Panc1 (cell line): ENCODE measurements at regions not wholly inside any gene's neighbourhood (a gene's known extent, or its start where the extent isn't known, plus 50 kb on each side); places are given as distances from the start of the nearest gene placed in this dataset.
"Not testable (repeated sequence)": the region's sequence is repeated elsewhere in the genome, so short reads cannot be mapped to it uniquely, and the experiment has no call there.

ENCODE experiments used
- ATAC-seq: fragments of 200-7000 bp; cut with Tn5 transposase; 2 replicates; pipeline ENCODE4 v1.9.1; 2020; ENCODE audit warnings: mild to moderate bottlenecking, moderate library complexity
- BruUV-seq: library from RNA; stranded (reverse); fragments of 400-500 nt; replicated peaks from 2 replicates; lab custom pipeline; 2021; lab: Mats Ljungman, UMichigan
- CTCF ChIA-PET: fragments of 300-600 bp; sonication (Branson Sonifier 250); formaldehyde crosslinking; loops from one replicate; lab custom pipeline; 2022; ENCODE audit warnings: antibody characterized with exemption; lab: Charles Lee
- POLR2A ChIA-PET: fragments of 300-600 bp; sonication (Branson Sonifier 250); formaldehyde crosslinking; loops from one replicate; lab custom pipeline; 2022; ENCODE audit warnings: antibody characterized with exemption; lab: Charles Lee
- DNase-seq: peaks from one replicate; pipeline ENCODE4 v3.0.0-alpha.2; 2010; ENCODE audit warnings: low read depth, low spot score
- H3K27ac ChIP-seq: 2 replicates; pipeline ENCODE4 v1.5.1; 2011; ENCODE audit warnings: mild to moderate bottlenecking, low read length, inconsistent platforms
- H3K27me3 ChIP-seq: fragments of 200-500 bp; sonication (Bioruptor generic); 2 replicates; pipeline ENCODE4 v1.6.0; 2014; ENCODE audit warnings: low read length, inconsistent platforms; ENCODE audit not compliant: control insufficient read depth, insufficient read depth
- H3K36me3 ChIP-seq: fragments of 200-500 bp; sonication (Bioruptor generic); 2 replicates; pipeline ENCODE4 v1.5.1; 2014; ENCODE audit warnings: inconsistent platforms, mild to moderate bottlenecking, low read length, moderate library complexity; ENCODE audit not compliant: control insufficient read depth, insufficient read depth
- H3K4me1 ChIP-seq: 2 replicates; pipeline ENCODE4 v1.5.1; 2011; ENCODE audit warnings: inconsistent platforms, mild to moderate bottlenecking, low read length, moderate library complexity; ENCODE audit not compliant: control insufficient read depth, insufficient read depth
- H3K4me3 ChIP-seq, 2 experiments: 2 replicates each; pipeline ENCODE4 v1.5.1; 2011 to 2012; ENCODE audit warnings: low read depth in 2 of 2, low read length in 2 of 2, mild to moderate bottlenecking in 2 of 2, inconsistent platforms in 1 of 2, moderate library complexity in 1 of 2
- H3K9me3 ChIP-seq: fragments of 200-500 bp; sonication (Bioruptor generic); 2 replicates; pipeline ENCODE4 v1.5.1; 2014; ENCODE audit warnings: low read depth, mild to moderate bottlenecking, inconsistent platforms, low read length, moderate library complexity; ENCODE audit not compliant: control insufficient read depth, insufficient read depth
- POLR2AphosphoS5 ChIP-seq: IDR thresholded peaks from 2 replicates; pipeline ENCODE4 v1.6.1; 2012; ENCODE audit warnings: mild to moderate bottlenecking, low read depth, low read length, moderate library complexity
- REST ChIP-seq, 2 experiments: IDR thresholded peaks; 2 replicates each; pipeline ENCODE4 v1.6.1; 2011 to 2012; ENCODE audit warnings: low read depth in 2 of 2, control low read depth in 1 of 2, low read length in 1 of 2, mild to moderate bottlenecking in 1 of 2, moderate library complexity in 1 of 2; ENCODE audit not compliant: insufficient read depth in 1 of 2
- SIN3A ChIP-seq: IDR thresholded peaks from 2 replicates; pipeline ENCODE4 v1.6.1; 2012; ENCODE audit warnings: low read depth, mild to moderate bottlenecking, low read length, moderate library complexity, borderline replicate concordance; ENCODE audit not compliant: insufficient read depth
- TCF7L2 ChIP-seq: IDR thresholded peaks from 2 replicates; pipeline ENCODE4 v1.6.1; 2011; ENCODE audit warnings: mild to moderate bottlenecking, low read depth, low read length, inconsistent platforms
- in situ Hi-C: cut with HindIII; loops from 2 replicates; pipeline ENCODE4 v1.10.0; 2016; ENCODE audit warnings: low sequenced_read_pairs, low pct_unique_long_range_greater_than_20kb
- intact Hi-C: fragments of 100-400 bp; cut with micrococcal nuclease; formaldehyde crosslinking; loops from one replicate; pipeline ENCODE4 v1.10.0; 2022; ENCODE audit not compliant: unreplicated experiment
- TF ChIP-seq, protein P1 (sequence below): fragments of 450-650 bp; IDR thresholded peaks from 2 replicates; pipeline ENCODE4 v1.5.1; 2017; ENCODE audit warnings: mild to moderate bottlenecking

GRCh38 chr4:71110499-71110898, 117.0 kb downstream of the DCK start:
- DNase-seq, result no peak
- no peaks in the 10 kb centered on the region for H3K9me3 ChIP-seq
- CTCF ChIA-PET, result no interaction called here
- POLR2A ChIA-PET, result no interaction called here
- TF ChIP-seq REST (IDR thresholded peaks at IDR 0.05; ENCODE audit: insufficient read depth in 1 of 2, low read depth in 2 of 2, low read length in 1 of 2) (no peak), SIN3A (no peak), TCF7L2 (no peak), POLR2AphosphoS5 (no peak)
- TF ChIP-seq, protein P1, sequence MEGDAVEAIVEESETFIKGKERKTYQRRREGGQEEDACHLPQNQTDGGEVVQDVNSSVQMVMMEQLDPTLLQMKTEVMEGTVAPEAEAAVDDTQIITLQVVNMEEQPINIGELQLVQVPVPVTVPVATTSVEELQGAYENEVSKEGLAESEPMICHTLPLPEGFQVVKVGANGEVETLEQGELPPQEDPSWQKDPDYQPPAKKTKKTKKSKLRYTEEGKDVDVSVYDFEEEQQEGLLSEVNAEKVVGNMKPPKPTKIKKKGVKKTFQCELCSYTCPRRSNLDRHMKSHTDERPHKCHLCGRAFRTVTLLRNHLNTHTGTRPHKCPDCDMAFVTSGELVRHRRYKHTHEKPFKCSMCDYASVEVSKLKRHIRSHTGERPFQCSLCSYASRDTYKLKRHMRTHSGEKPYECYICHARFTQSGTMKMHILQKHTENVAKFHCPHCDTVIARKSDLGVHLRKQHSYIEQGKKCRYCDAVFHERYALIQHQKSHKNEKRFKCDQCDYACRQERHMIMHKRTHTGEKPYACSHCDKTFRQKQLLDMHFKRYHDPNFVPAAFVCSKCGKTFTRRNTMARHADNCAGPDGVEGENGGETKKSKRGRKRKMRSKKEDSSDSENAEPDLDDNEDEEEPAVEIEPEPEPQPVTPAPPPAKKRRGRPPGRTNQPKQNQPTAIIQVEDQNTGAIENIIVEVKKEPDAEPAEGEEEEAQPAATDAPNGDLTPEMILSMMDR, result no peak
- H3K4me1 ChIP-seq, result no peaks in the 10 kb centered on the region
- no TSS peak for BruUV-seq
- H3K36me3 ChIP-seq, result no peaks in the 10 kb centered on the region
- no peak overlapping the region for H3K4me3 ChIP-seq
- no peak for ATAC-seq
- in situ Hi-C loops (no loop called here), intact Hi-C loops (no loop called here)
- no peak overlapping the region for H3K27ac ChIP-seq
- H3K27me3 ChIP-seq, result no peaks in the 10 kb centered on the region

DNA sequence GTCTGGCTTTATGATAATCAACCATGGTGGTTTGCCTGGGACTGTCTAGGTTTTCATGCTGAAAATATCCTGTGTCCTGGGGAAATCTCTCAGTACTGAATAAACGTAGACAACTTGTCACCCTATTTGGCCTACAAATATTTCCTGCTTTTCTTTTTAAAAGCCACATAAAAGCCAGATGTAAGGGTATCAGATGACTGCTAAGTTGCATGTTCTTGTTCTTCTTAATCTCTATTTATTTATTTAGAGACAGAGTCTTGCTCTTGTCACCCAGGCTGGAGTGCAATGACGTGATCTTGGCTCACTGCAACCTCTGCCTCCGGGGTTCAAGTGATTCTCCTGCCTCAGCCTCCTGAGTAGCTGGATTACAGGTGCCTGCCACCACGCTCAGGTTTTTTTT, 117.7 kb downstream of the DCK start:
- intact Hi-C loops, H3K4me1 ChIP-seq, CTCF ChIA-PET, DNase-seq, H3K27ac ChIP-seq, BruUV-seq, H3K9me3 ChIP-seq, H3K36me3 ChIP-seq, H3K4me3 ChIP-seq, POLR2A ChIA-PET, H3K27me3 ChIP-seq, in situ Hi-C loops, ATAC-seq: not testable (repeated sequence)

DNA sequence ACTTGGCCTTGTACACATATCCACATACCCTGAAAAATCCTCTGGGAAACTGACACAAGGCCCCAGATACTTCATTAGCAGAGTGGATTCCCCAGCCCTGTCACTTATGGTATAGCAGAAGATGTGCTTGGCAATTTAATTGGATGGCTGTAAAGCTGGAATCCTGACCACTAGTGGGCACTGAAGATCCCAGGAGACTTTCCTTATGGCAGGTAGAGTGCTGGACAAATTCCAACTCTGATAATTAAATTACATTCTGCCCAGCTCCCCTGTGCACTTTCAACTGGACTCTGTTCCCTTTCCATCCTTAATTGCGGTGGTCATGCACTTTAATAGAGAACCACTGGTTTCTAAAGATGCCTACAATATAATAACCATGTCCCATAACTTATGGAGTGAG, 119.8 kb downstream of the DCK start:
- CTCF ChIA-PET, result no interaction called here
- in situ Hi-C loops, result no loop called here
- intact Hi-C loops, result no loop called here
- Histone ChIP-seq H3K27ac (no peak overlapping the region), H3K4me3 (no peak overlapping the region), H3K36me3 (no peaks in the 10 kb centered on the region), H3K4me1 (no peaks in the 10 kb centered on the region), H3K9me3 (no peaks in the 10 kb centered on the region), H3K27me3 (no peaks in the 10 kb centered on the region)
- POLR2A ChIA-PET, result no interaction called here
- ATAC-seq, result no peak
- DNase-seq, result no peak
- BruUV-seq, result no TSS peak
- TF ChIP-seq TCF7L2, result no peak
- TF ChIP-seq, protein P1, result peak; percentile 31
